Bronchial epithelial cell (primary cell): ENCODE measurements at regions not wholly inside any gene's neighbourhood (a gene's known extent, or its start where the extent isn't known, plus 50 kb on each side); places are given as distances from the start of the nearest gene placed in this dataset.

ENCODE experiments used
- DNase-seq: peaks from one replicate; pipeline ENCODE4 v3.0.0-alpha.2; 2010; ENCODE audit warnings: low read depth
- FAIRE-seq: peaks from 2 replicates; lab custom pipeline; 2011; peaks lifted over from hg19 to GRCh38; lab: Jason Lieb, UNC
- H3K27me3 ChIP-seq: 2 replicates; pipeline ENCODE4 v1.5.1; 2011; ENCODE audit warnings: low read length; ENCODE audit not compliant: control insufficient read depth, insufficient read depth
- H3K36me3 ChIP-seq: 2 replicates; pipeline ENCODE4 v1.5.1; 2011; ENCODE audit warnings: low read length; ENCODE audit not compliant: control insufficient read depth, insufficient read depth
- H3K4me3 ChIP-seq: 2 replicates; pipeline ENCODE4 v1.5.1; 2011; ENCODE audit warnings: mild to moderate bottlenecking, low read depth, low read length, control low read depth
- TF ChIP-seq, protein P1 (sequence below): IDR thresholded peaks from 2 replicates; pipeline ENCODE4 v1.5.1; 2011; ENCODE audit warnings: mild to moderate bottlenecking, moderate library complexity, low read length, control low read depth, inconsistent platforms; ENCODE audit not compliant: insufficient read depth, severe bottlenecking

DNA sequence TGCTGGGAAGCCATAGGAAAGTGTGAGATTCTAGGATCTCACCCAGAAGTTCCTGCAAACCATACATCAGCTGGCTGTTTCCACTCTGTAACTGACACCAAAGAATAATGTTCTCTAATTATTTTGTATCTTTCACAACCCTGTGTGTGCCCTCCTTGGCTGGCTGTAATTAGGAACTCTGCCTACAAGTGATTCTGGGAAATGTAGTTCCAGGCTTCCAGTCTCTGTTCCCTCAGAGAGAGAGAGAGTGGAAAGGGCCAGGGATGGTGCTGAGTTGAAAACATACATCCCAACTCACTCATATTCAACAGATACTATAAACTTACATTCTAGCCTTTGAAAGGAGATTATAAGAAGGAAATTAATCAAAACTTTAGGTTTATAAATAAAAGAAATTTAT lies 57.5 kb upstream of the C1QTNF7 start:
- H3K36me3 ChIP-seq: no peaks in the 10 kb centered on the region
- H3K27me3 ChIP-seq: no peaks in the 10 kb centered on the region
- no peak for FAIRE-seq
- no peak for DNase-seq
- TF ChIP-seq, protein P1, sequence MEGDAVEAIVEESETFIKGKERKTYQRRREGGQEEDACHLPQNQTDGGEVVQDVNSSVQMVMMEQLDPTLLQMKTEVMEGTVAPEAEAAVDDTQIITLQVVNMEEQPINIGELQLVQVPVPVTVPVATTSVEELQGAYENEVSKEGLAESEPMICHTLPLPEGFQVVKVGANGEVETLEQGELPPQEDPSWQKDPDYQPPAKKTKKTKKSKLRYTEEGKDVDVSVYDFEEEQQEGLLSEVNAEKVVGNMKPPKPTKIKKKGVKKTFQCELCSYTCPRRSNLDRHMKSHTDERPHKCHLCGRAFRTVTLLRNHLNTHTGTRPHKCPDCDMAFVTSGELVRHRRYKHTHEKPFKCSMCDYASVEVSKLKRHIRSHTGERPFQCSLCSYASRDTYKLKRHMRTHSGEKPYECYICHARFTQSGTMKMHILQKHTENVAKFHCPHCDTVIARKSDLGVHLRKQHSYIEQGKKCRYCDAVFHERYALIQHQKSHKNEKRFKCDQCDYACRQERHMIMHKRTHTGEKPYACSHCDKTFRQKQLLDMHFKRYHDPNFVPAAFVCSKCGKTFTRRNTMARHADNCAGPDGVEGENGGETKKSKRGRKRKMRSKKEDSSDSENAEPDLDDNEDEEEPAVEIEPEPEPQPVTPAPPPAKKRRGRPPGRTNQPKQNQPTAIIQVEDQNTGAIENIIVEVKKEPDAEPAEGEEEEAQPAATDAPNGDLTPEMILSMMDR: no peak
- no peak overlapping the region for H3K4me3 ChIP-seq

DNA sequence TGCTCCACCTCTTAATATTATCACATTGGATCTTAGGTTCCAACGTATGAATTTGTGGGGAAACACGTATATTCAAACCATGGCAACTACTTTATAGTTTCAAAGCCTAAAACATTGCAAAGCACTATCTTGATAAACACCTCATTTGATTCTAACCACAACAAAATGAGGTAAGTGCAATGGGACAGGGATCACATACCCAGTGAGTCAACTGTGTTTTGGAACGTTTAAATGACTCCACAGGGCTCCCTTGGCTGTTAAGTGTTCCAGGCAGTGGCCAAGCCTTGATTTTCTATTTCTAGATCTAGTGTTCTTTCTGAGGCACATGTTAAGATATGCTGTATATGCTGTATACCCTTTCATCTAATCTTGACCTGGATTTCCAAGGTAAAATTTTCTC lies 54.5 kb upstream of the C1QTNF7 start:
- no peak overlapping the region for H3K4me3 ChIP-seq
- no peaks in the 10 kb centered on the region for H3K36me3 ChIP-seq
- no peaks in the 10 kb centered on the region for H3K27me3 ChIP-seq
- FAIRE-seq (no peak), DNase-seq (no peak)
- TF ChIP-seq, protein P1: no peak

DNA sequence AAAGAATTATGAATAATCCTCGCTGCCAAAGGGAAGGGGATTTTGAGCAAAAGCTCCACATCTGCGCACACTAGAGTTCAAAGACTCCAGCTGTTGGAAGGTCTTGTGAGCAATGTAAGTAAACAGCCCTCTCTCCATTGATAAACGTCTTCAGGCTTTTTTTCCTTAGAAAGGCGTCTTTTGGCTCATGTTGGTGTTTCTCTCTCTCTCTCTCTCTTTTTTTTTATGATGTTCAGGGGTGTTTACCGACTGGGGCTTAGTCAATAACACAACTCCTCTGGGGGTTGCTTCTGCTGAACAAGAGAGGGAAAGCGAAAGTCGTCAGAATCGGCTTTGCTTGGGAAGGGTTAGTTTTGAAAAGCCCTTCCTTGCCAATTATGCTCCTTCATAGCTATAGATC lies 53.2 kb upstream of the C1QTNF7 start:
- TF ChIP-seq, protein P1: no peak
- H3K27me3 ChIP-seq: no peaks in the 10 kb centered on the region
- H3K36me3 ChIP-seq: no peaks in the 10 kb centered on the region
- H3K4me3 ChIP-seq: no peak overlapping the region
- DNase-seq (no peak), FAIRE-seq (no peak)

DNA sequence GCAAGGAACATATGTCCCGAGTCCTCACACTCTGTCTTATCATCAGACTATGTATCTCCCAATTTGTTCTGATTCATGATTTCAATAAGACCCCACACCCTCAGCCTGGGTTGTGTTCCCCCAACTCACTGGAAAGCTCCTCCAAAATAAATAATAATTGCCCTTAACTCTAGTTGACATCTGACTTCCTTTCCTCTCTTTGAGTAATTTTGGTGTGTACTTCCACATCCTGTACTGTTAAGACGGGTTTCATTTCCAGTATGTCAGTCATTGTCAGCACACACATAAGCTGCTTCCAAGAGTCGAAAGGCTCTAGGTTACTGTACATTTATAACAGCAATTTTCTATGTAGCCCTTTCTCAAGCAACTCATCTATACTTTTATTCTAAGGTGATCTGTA lies 52.2 kb upstream of the C1QTNF7 start:
- FAIRE-seq (no peak), DNase-seq (no peak)
- TF ChIP-seq, protein P1: no peak
- Histone ChIP-seq H3K4me3 (no peak overlapping the region), H3K27me3 (no peaks in the 10 kb centered on the region), H3K36me3 (no peaks in the 10 kb centered on the region)

DNA sequence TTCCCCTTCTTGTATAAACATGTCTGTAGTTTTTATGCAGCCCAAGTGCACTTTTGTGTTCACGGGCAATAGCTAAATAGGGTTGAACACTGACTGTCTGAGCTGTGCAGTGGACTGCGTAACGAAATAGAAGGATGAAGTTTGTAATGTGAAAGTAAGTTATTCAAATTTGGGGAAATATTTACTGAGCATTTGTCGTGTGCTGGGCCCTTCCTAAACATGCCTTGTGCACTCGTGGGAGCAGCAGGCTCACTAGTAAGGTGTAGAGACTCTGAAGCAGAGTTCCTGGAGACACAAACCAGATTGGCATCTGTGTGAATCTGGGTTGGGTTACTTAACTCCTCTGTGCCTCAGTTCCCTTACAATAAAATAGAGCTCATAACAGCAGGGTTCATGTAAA lies 51.7 kb upstream of the C1QTNF7 start:
- DNase-seq: no peak
- H3K4me3 ChIP-seq: no peak overlapping the region
- no peak for FAIRE-seq
- no peaks in the 10 kb centered on the region for H3K27me3 ChIP-seq
- TF ChIP-seq, protein P1: no peak
- no peaks in the 10 kb centered on the region for H3K36me3 ChIP-seq

DNA sequence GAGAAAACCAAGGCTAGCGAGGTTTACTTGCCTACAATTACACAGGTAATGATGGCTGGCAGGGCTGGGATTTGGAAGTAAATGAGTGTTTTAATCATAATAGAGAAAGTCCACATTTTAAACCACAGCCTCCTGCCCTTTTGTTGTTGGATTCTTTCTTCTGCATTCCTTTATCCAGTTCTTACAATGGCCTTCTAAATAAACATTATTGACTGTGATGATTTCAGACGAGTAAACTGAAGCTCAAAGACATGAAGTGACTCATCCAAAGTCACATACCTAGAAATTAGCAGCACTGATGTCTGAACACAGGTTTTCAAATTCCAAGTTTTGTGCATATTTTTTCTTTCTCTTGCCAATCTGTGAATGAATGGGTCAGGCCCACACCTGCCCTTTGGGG lies 51.2 kb upstream of the C1QTNF7 start:
- TF ChIP-seq, protein P1: no peak
- peak; percentile 70 for DNase-seq
- Histone ChIP-seq H3K27me3 (no peaks in the 10 kb centered on the region), H3K36me3 (no peaks in the 10 kb centered on the region), H3K4me3 (no peak overlapping the region)
- peak; percentile 7 for FAIRE-seq
